ENCODE measurements at regions not wholly inside any gene's neighbourhood (a gene's known extent, or its start where the extent isn't known, plus 50 kb on each side); places are given as distances from the start of the nearest gene placed in this dataset.
"Not testable (repeated sequence)": the region's sequence is repeated elsewhere in the genome, so short reads cannot be mapped to it uniquely, and the experiment has no call there.

GRCh38 chr1:209116705-209117104 is 466.8 kb upstream of the CAMK1G start:
- Histone ChIP-seq H3K36me3 (no peaks in the 10 kb centered on the region), H3K9me3 (no peaks in the 10 kb centered on the region), H3K4me1 (no peaks in the 10 kb centered on the region), H3K4me3 (no peak overlapping the region), H3K27me3 (no peaks in the 10 kb centered on the region), H3K27ac (no peak overlapping the region)
- no peak for DNase-seq
- WGBS, 2 donors, result 95 to 100% methylated on average over 1 of the region's 1 CpG
- TF ChIP-seq CTCF (IDR thresholded peaks at IDR 0.05) (no peak), POLR2A (IDR thresholded peaks at IDR 0.05) (no peak), EP300 (IDR thresholded peaks at IDR 0.05) (no peak), POLR2AphosphoS5 (IDR thresholded peaks at IDR 0.05) (no peak)
- intact Hi-C loops (cut with DNase I), result no loop called here

- Histone ChIP-seq H3K36me3 (no peaks in the 10 kb centered on the region), H3K9me3 (no peaks in the 10 kb centered on the region), H3K27ac (no peak overlapping the region), H3K4me1 (no peaks in the 10 kb centered on the region), H3K4me3 (no peak overlapping the region), H3K27me3 (no peaks in the 10 kb centered on the region)
- intact Hi-C loops (cut with DNase I), result no loop called here
- DNase-seq, result no peak
- TF ChIP-seq CTCF (IDR thresholded peaks at IDR 0.05), result no peak
- TF ChIP-seq EP300 (IDR thresholded peaks at IDR 0.05), result no peak
- TF ChIP-seq POLR2A (IDR thresholded peaks at IDR 0.05), result no peak
- no peak for TF ChIP-seq POLR2AphosphoS5 (IDR thresholded peaks at IDR 0.05)
- 58 to 63% methylated on average over 2 of the region's 2 CpGs for WGBS, 2 donors
These were observed 459.9 kb upstream of the CAMK1G start for GRCh38 chr1:209123601-209124000.

GRCh38 chr1:209129091-209129490 is 454.4 kb upstream of the CAMK1G start:
- H3K4me3 ChIP-seq; H3K9me3 ChIP-seq; intact Hi-C loops (cut with DNase I); DNase-seq; H3K27me3 ChIP-seq; H3K4me1 ChIP-seq; H3K36me3 ChIP-seq; H3K27ac ChIP-seq: not testable (repeated sequence)
- 96 to 97% methylated on average over 25 to 27 of the region's 32 CpGs for WGBS, 2 donors

- DNase-seq, result no peak
- Histone ChIP-seq H3K27ac (no peak overlapping the region), H3K27me3 (no peaks in the 10 kb centered on the region), H3K4me3 (no peak overlapping the region), H3K4me1 (no peaks in the 10 kb centered on the region), H3K9me3 (no peaks in the 10 kb centered on the region), H3K36me3 (no peaks in the 10 kb centered on the region)
- intact Hi-C loops (cut with DNase I), result no loop called here
- no peak for TF ChIP-seq EP300 (IDR thresholded peaks at IDR 0.05)
- no peak for TF ChIP-seq POLR2A (IDR thresholded peaks at IDR 0.05)
- no peak for TF ChIP-seq POLR2AphosphoS5 (IDR thresholded peaks at IDR 0.05)
- no peak for TF ChIP-seq CTCF (IDR thresholded peaks at IDR 0.05)
- WGBS, 2 donors, result 80 to 87% methylated on average over 7 of the region's 7 CpGs
These were observed 452.6 kb upstream of the CAMK1G start for GRCh38 chr1:209130886-209131285.

GRCh38 chr1:209132736-209133467 is 450.6 kb upstream of the CAMK1G start:
- Histone ChIP-seq H3K36me3 (no peaks in the 10 kb centered on the region), H3K27ac (no peak overlapping the region), H3K27me3 (no peaks in the 10 kb centered on the region), H3K4me3 (no peak overlapping the region), H3K9me3 (no peaks in the 10 kb centered on the region), H3K4me1 (no peaks in the 10 kb centered on the region)
- intact Hi-C loops (cut with DNase I), result no loop called here
- 75 to 79% methylated on average over 17 of the region's 17 CpGs for WGBS, 2 donors
- no peak for TF ChIP-seq CTCF (IDR thresholded peaks at IDR 0.05)
- no peak for TF ChIP-seq POLR2AphosphoS5 (IDR thresholded peaks at IDR 0.05)
- no peak for TF ChIP-seq EP300 (IDR thresholded peaks at IDR 0.05)
- TF ChIP-seq POLR2A (IDR thresholded peaks at IDR 0.05), result no peak
- no peak for DNase-seq

All from sigmoid colon (tissue), 6 donors.